ENCODE measurements at regions not wholly inside any gene's neighbourhood (a gene's known extent, or its start where the extent isn't known, plus 50 kb on each side); places are given as distances from the start of the nearest gene placed in this dataset.

- TF ChIP-seq CTCF (conservative IDR thresholded peaks at IDR 0.05): no peak
- Mint-ChIP-seq H3K4me3 (no peak overlapping the region), H3K36me3 (ENCODE audit: low read depth) (no peaks in the 10 kb centered on the region), H3K27me3 (ENCODE audit: insufficient read depth) (no peaks in the 10 kb centered on the region), H3K27ac (no peak overlapping the region), H3K9me3 (no peaks in the 10 kb centered on the region), H3K4me1 (peaks cover 11% of the 10 kb centered on the region)
- no peaks in the 10 kb centered on the region for H3K4me1 ChIP-seq (ENCODE audit: control insufficient read depth, insufficient read depth, low read length)
- 91 to 100% methylated on average over 1 of the region's 1 CpG for WGBS, 2 experiments (ENCODE audit: insufficient coverage in 1 of 2, insufficient read length in 1 of 2)
- no peak overlapping the region for H3K4me3 ChIP-seq (ENCODE audit: low read length)
- DNase-seq: no peak
- H3K9me3 ChIP-seq (ENCODE audit: control insufficient read depth, low read length): no peaks in the 10 kb centered on the region
- no peaks in the 10 kb centered on the region for H3K36me3 ChIP-seq (ENCODE audit: control insufficient read depth, insufficient read depth, low read length)
- no peak overlapping the region for H3K9ac ChIP-seq (ENCODE audit: extremely low read depth, low read length, poor library complexity, severe bottlenecking)
- H3K27ac ChIP-seq (ENCODE audit: low read depth, low read length): no peak overlapping the region
- no peaks in the 10 kb centered on the region for H3K27me3 ChIP-seq (ENCODE audit: control insufficient read depth, insufficient read depth, low read length, poor library complexity, severe bottlenecking)
Measured at GRCh38 chr10:52906046-52906445, 133.5 kb upstream of the MBL2 start.

GRCh38 chr10:52903397-52903938 is 130.9 kb upstream of the MBL2 start:
- Mint-ChIP-seq H3K27me3 (ENCODE audit: insufficient read depth) (no peaks in the 10 kb centered on the region), H3K27ac (peak overlapping the region; percentile 44), H3K4me3 (no peak overlapping the region), H3K4me1 (peaks cover 17% of the 10 kb centered on the region), H3K36me3 (ENCODE audit: low read depth) (no peaks in the 10 kb centered on the region), H3K9me3 (no peaks in the 10 kb centered on the region)
- no peaks in the 10 kb centered on the region for H3K36me3 ChIP-seq (ENCODE audit: control insufficient read depth, insufficient read depth, low read length)
- no peak overlapping the region for H3K4me3 ChIP-seq (ENCODE audit: low read length)
- no peak overlapping the region for H3K27ac ChIP-seq (ENCODE audit: low read depth, low read length)
- peak; percentile 58 for DNase-seq
- WGBS, 2 experiments (ENCODE audit: insufficient coverage in 1 of 2, insufficient read length in 1 of 2): 37% methylated on average over 3 of the region's 3 CpGs; no CpG with 5 or more reads in 1 of the 2 experiments
- H3K9ac ChIP-seq (ENCODE audit: extremely low read depth, low read length, poor library complexity, severe bottlenecking): no peak overlapping the region
- H3K27me3 ChIP-seq (ENCODE audit: control insufficient read depth, insufficient read depth, low read length, poor library complexity, severe bottlenecking): no peaks in the 10 kb centered on the region
- no peaks in the 10 kb centered on the region for H3K9me3 ChIP-seq (ENCODE audit: control insufficient read depth, low read length)
- no peaks in the 10 kb centered on the region for H3K4me1 ChIP-seq (ENCODE audit: control insufficient read depth, insufficient read depth, low read length)
- no peak for TF ChIP-seq CTCF (conservative IDR thresholded peaks at IDR 0.05)

- Mint-ChIP-seq H3K27me3 (ENCODE audit: insufficient read depth) (no peaks in the 10 kb centered on the region), H3K27ac (no peak overlapping the region), H3K4me3 (no peak overlapping the region), H3K4me1 (peaks cover 13% of the 10 kb centered on the region), H3K9me3 (no peaks in the 10 kb centered on the region), H3K36me3 (ENCODE audit: low read depth) (no peaks in the 10 kb centered on the region)
- no peaks in the 10 kb centered on the region for H3K4me1 ChIP-seq (ENCODE audit: control insufficient read depth, insufficient read depth, low read length)
- H3K9ac ChIP-seq (ENCODE audit: extremely low read depth, low read length, poor library complexity, severe bottlenecking): no peak overlapping the region
- 70 to 100% methylated on average over 1 of the region's 2 CpGs for WGBS, 2 experiments (ENCODE audit: insufficient coverage in 1 of 2, insufficient read length in 1 of 2)
- no peak overlapping the region for H3K4me3 ChIP-seq (ENCODE audit: low read length)
- DNase-seq: no peak
- TF ChIP-seq CTCF (conservative IDR thresholded peaks at IDR 0.05): no peak
- no peak overlapping the region for H3K27ac ChIP-seq (ENCODE audit: low read depth, low read length)
- no peaks in the 10 kb centered on the region for H3K36me3 ChIP-seq (ENCODE audit: control insufficient read depth, insufficient read depth, low read length)
- H3K27me3 ChIP-seq (ENCODE audit: control insufficient read depth, insufficient read depth, low read length, poor library complexity, severe bottlenecking): no peaks in the 10 kb centered on the region
- H3K9me3 ChIP-seq (ENCODE audit: control insufficient read depth, low read length): peaks cover 9% of the 10 kb centered on the region
Measured at GRCh38 chr10:52900593-52900992, 128.0 kb upstream of the MBL2 start.

Data from endodermal cell (in vitro differentiated cells).